Thyroid gland (tissue), 4 donors: ENCODE measurements at regions not wholly inside any gene's neighbourhood (a gene's known extent, or its start where the extent isn't known, plus 50 kb on each side); places are given as distances from the start of the nearest gene placed in this dataset.

Experiments used
- CTCF ChIP-seq, 6 experiments: fragments of 200-600 bp in 3 of 6; fragments of 450-650 bp in 3 of 6; sonication (generic) in 3 of 6; IDR thresholded peaks; one replicate each; pipeline ENCODE4 v1.5.1; 2016 to 2019; ENCODE audit warnings: antibody characterized with exemption in 6 of 6, mild to moderate bottlenecking in 2 of 6, inconsistent platforms in 1 of 6, moderate library complexity in 1 of 6
- POLR2A ChIP-seq, 2 donors: fragments of 450-650 bp; IDR thresholded peaks; one replicate each; pipeline ENCODE4 v1.6.1; 2017; ENCODE audit warnings: antibody characterized with exemption in 2 of 2, mild to moderate bottlenecking in 2 of 2, moderate library complexity in 1 of 2

- TF ChIP-seq CTCF (IDR thresholded peaks at IDR 0.05), result no peak
- no peak for TF ChIP-seq POLR2A (IDR thresholded peaks at IDR 0.05)
These were observed 209.2 kb upstream of the FAT4 start for GRCh38 chr4:125105561-125105960.
